Prostate gland (tissue), 2 donors: ENCODE measurements at regions not wholly inside any gene's neighbourhood (a gene's known extent, or its start where the extent isn't known, plus 50 kb on each side); places are given as distances from the start of the nearest gene placed in this dataset.

Experiments used
- DNase-seq: peaks from one replicate; pipeline ENCODE4 v3.0.0-alpha.2; 2019; ENCODE audit warnings: low spot score
- H3K27ac ChIP-seq, 2 donors: fragments of 200-600 bp; sonication (generic); 2 replicates each; pipeline ENCODE4 v1.5.1; 2017 to 2019
- H3K27me3 ChIP-seq: fragments of 200-600 bp; sonication (generic); replicated peaks from 2 replicates; pipeline ENCODE4 v1.5.1; 2019; ENCODE audit not compliant: insufficient read depth
- H3K36me3 ChIP-seq, 2 donors: fragments of 200-600 bp; sonication (generic); 1 replicate in 1 of 2; 2 replicates in 1 of 2; pipeline versions ENCODE4 v1.5.1 to v1.8.1; 2017 to 2019
- H3K4me1 ChIP-seq: fragments of 200-600 bp; sonication (generic); replicated peaks from 2 replicates; pipeline ENCODE4 v1.5.1; 2019
- H3K4me3 ChIP-seq, 2 donors: fragments of 200-600 bp; sonication (generic); 2 replicates each; pipeline ENCODE4 v1.5.1; 2017 to 2019
- H3K9me3 ChIP-seq: fragments of 200-600 bp; sonication (generic); 2 replicates; pipeline ENCODE4 v1.5.1; 2017
- POLR2A ChIP-seq: fragments of 450-650 bp; IDR thresholded peaks from one replicate; pipeline ENCODE4 v1.6.1; 2016; ENCODE audit warnings: antibody characterized with exemption, mild to moderate bottlenecking
- POLR2AphosphoS5 ChIP-seq: sonication (generic); formaldehyde crosslinking; IDR thresholded peaks from one replicate; pipeline ENCODE4 v1.6.1; 2017; ENCODE audit warnings: antibody characterized with exemption
- WGBS: methylation state at CpG from one replicate; pipeline ENCODE4 v1.1.5; 2018; 5-methylcytosine and 5-hydroxymethylcytosine counted together
- intact Hi-C: fragments of 100-400 bp; cut with DNase I; formaldehyde crosslinking; loops from one replicate; pipeline ENCODE4 v1.14.2; 2022
- TF ChIP-seq, protein P1 (sequence below), 4 experiments: fragments of 200-600 bp in 2 of 4; fragments of 450-650 bp in 2 of 4; sonication (generic) in 2 of 4; IDR thresholded peaks; 1 replicate in 3 of 4; 2 replicates in 1 of 4; pipeline ENCODE4 v1.5.1; 2016 to 2019; ENCODE audit warnings: antibody characterized with exemption in 4 of 4, mild to moderate bottlenecking in 2 of 4, moderate library complexity in 2 of 4

DNA sequence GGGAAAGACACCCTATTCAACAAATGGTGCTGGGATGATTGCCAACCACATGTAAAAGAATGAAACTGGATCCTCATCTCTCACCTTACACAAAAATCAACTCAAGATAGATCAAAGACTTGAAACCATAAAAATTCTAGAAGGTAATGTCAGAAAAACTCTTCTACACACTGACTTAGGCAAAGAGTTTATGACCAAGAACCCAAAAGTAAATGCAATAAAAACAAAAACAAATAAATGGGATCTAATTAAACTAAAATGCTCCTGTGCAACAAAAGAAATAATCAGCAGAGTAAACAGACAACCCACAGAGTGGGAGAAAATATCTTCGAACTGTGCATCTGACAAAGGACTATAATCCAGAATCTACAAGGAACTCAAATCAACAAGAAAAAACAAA is 504.2 kb upstream of the MBL2 start:
- no peak for TF ChIP-seq POLR2AphosphoS5
- no peak for TF ChIP-seq POLR2A
- TF ChIP-seq, protein P1, sequence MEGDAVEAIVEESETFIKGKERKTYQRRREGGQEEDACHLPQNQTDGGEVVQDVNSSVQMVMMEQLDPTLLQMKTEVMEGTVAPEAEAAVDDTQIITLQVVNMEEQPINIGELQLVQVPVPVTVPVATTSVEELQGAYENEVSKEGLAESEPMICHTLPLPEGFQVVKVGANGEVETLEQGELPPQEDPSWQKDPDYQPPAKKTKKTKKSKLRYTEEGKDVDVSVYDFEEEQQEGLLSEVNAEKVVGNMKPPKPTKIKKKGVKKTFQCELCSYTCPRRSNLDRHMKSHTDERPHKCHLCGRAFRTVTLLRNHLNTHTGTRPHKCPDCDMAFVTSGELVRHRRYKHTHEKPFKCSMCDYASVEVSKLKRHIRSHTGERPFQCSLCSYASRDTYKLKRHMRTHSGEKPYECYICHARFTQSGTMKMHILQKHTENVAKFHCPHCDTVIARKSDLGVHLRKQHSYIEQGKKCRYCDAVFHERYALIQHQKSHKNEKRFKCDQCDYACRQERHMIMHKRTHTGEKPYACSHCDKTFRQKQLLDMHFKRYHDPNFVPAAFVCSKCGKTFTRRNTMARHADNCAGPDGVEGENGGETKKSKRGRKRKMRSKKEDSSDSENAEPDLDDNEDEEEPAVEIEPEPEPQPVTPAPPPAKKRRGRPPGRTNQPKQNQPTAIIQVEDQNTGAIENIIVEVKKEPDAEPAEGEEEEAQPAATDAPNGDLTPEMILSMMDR (IDR thresholded peaks at IDR 0.05) = no peak
- Histone ChIP-seq H3K36me3 (no peaks in the 10 kb centered on the region), H3K4me3 (no peak overlapping the region), H3K9me3 (no peaks in the 10 kb centered on the region), H3K27me3 (no peaks in the 10 kb centered on the region), H3K27ac (no peak overlapping the region), H3K4me1 (no peaks in the 10 kb centered on the region)
- no peak for DNase-seq
- 41% methylated on average over 1 of the region's 1 CpG for WGBS
- intact Hi-C loops = no loop called here

DNA sequence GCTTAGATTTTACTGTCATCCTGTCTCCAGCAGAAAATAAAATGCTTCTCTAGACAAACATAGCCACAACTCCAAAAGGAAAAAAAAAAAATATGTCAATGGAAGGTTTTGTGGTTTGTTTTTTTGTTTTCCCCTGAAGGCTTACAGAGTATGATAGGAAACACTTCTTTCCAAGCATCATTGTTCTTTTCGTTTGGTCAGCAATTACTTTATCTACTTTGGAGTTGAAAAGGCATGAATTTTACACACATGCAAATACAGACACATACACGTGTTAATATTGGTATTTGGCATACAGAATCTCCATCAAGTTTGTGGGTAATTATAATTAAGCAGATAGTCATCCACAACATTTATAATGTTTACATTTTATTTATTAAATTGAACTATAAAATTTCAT is 496.9 kb upstream of the MBL2 start:
- no peak overlapping the region for H3K27ac ChIP-seq
- H3K4me3 ChIP-seq = no peak overlapping the region
- no peak for DNase-seq
- 17% methylated on average over 2 of the region's 2 CpGs for WGBS
- intact Hi-C loops = no loop called here
- no peaks in the 10 kb centered on the region for H3K36me3 ChIP-seq
- TF ChIP-seq POLR2AphosphoS5 (no peak), POLR2A (no peak)
- TF ChIP-seq, protein P1 (IDR thresholded peaks at IDR 0.05) = no peak
- H3K9me3 ChIP-seq = no peaks in the 10 kb centered on the region
- H3K4me1 ChIP-seq = no peaks in the 10 kb centered on the region
- H3K27me3 ChIP-seq = no peaks in the 10 kb centered on the region

DNA sequence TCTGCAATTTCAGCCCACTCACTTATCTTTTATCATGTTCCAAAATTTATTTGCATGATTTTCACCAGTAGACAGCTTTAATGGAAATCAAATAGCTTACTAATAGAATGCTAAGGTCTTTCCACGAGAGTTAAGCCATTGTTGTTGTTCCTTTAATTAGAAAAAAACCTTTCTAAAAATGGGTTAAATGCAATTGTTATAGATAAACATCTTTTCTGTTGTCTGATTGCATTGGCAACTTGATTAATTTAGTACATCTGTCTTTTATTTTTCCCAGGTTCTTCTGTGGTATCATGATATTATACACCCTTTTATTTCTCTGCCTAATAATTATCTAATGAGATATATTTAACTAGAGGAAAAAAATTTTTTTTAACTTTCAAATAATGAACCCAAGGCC is 487.6 kb upstream of the MBL2 start:
- no peak overlapping the region for H3K27ac ChIP-seq
- H3K4me1 ChIP-seq = no peaks in the 10 kb centered on the region
- DNase-seq = no peak
- H3K36me3 ChIP-seq = no peaks in the 10 kb centered on the region
- no peaks in the 10 kb centered on the region for H3K27me3 ChIP-seq
- H3K4me3 ChIP-seq = no peak overlapping the region
- WGBS = 24% methylated on average over 1 of the region's 1 CpG
- TF ChIP-seq POLR2AphosphoS5 (no peak), POLR2A (no peak)
- TF ChIP-seq, protein P1 (IDR thresholded peaks at IDR 0.05) = no peak
- intact Hi-C loops = no loop called here
- no peaks in the 10 kb centered on the region for H3K9me3 ChIP-seq

DNA sequence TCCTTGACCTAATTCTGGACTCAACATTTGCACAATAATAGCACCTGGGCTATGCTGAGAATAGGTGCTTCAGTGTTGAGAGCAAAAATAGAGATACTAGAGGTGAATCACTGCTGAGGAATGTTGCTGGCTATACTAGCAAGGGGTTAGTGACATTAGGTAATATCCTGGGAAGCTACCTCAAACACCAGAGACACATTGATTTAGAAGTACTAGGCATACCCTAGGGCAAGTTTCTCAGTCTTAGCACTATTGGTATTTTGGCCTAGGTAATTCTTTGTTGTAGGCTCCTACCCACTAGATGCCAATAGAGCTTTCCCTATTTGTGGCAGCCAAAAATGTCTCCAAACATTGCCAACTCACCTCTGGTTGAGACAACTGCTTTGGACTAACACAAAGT is 484.0 kb upstream of the MBL2 start:
- Histone ChIP-seq H3K4me1 (no peaks in the 10 kb centered on the region), H3K27ac (no peak overlapping the region), H3K9me3 (no peaks in the 10 kb centered on the region), H3K4me3 (no peak overlapping the region), H3K36me3 (no peaks in the 10 kb centered on the region), H3K27me3 (no peaks in the 10 kb centered on the region)
- TF ChIP-seq POLR2AphosphoS5 (no peak), POLR2A (no peak)
- TF ChIP-seq, protein P1 (IDR thresholded peaks at IDR 0.05) = no peak
- intact Hi-C loops = no loop called here
- no peak for DNase-seq

DNA sequence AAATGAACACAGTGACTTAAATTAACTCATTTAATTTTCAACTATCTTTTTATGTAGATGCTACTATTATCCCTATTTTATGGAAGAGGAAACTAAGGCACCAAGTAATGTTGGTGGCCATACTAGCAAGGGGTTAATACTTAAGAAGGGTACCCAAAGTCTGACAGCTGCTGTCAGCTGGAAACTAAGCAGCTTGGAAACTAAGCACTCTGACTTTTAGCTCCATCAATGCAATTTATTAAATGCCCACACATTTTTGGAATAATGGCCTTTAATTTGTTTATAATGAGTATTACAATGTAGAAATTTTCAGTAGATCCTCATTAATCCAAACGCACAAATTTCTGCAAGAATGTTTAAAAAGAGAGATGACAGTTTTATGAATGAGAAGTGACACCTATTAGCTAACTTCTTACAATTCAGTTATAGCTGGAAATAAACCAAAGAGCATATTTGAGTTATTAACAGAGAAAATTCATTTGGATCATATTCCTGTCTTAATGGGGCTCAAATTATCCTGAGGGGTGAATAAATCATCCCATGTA is 483.1 kb upstream of the MBL2 start:
- H3K27me3 ChIP-seq = no peaks in the 10 kb centered on the region
- H3K36me3 ChIP-seq = no peaks in the 10 kb centered on the region
- no peak overlapping the region for H3K27ac ChIP-seq
- TF ChIP-seq POLR2A = no peak
- no peak for TF ChIP-seq POLR2AphosphoS5
- TF ChIP-seq, protein P1 (IDR thresholded peaks at IDR 0.05) = no peak
- 58% methylated on average over 1 of the region's 1 CpG for WGBS
- no peaks in the 10 kb centered on the region for H3K9me3 ChIP-seq
- no peak overlapping the region for H3K4me3 ChIP-seq
- intact Hi-C loops = no loop called here
- DNase-seq = no peak
- H3K4me1 ChIP-seq = no peaks in the 10 kb centered on the region
